Stromal cell of bone marrow (primary cell): ENCODE measurements at regions not wholly inside any gene's neighbourhood (a gene's known extent, or its start where the extent isn't known, plus 50 kb on each side); places are given as distances from the start of the nearest gene placed in this dataset.
A peak's percentile ranks its signal among the peaks of the same experiment; 100 is the strongest.

Source experiments
- DNase-seq: peaks from one replicate; pipeline ENCODE4 v3.0.0-alpha.2; 2012; ENCODE audit warnings: low read depth

DNA sequence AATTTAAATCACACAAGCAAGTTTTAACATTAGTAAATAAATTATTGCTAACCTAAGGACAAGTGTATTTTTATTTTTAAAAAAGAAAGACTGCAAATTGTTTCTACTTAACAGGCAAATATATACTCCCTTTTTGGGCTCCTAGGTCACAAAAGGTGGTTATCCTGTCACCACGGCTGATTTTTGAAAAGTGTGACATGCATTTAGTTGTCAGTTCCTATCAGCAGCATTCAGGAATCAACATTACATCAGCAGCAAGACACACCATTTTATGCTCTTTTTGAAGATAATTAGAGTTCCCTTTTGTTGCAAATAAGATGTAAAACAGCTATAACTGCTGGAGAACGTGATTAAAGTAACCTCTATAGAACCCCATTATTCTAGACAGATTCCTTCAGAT is 357.5 kb upstream of the TMCO5A start:
- DNase-seq: no peak

DNA sequence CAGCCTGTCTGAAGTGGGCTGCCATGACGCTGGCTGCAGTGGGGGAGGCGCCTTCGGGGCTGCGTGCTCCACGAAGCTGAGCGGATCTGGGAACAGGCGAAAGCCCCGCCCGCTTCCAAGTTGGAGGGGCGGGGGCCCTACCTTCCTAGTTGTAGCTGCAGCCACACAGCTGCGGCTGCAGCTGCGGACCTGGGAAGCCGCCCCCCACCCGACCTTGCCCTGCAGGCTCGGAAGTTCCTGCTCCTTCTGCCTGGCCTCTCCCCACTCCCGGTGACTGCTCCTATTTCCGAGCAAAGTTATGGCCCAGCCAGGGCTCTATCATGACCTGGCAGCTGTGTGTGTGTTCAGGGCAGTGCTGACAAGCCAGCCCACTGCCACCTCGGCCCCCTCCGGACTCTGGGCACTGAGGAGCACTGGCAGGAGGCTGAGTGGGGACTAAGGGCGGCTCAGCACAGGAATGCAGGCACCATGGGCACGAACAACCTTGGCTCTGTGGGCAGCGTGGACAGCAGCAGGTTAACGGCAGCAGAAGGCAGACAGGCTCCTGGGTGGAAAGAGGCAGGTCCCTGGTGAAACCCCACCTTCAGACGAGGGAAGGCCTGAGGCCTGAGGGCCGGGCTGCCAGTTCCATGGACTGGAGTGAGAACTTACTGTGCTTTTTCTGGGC is 352.4 kb upstream of the TMCO5A start:
- DNase-seq: no peak

DNA sequence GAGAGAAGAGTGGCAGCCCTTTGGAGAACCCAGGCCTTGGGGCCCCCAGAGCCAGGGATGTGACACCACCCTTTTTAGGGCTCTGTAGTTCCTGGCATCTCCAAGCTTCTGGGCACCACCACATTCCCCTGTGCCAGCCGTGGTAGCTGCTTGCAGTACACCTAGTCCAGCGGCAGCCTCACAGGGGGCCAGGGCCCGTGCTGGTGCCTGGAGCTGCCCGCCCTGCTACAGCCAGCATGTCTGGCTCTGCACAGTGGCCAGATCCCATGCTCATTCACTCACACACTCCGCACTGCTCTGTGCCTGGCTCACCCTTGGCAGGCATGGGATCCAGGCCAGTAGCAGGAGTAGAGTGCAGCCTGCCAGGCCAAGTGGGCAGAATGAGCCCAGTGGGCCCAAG is 351.6 kb upstream of the TMCO5A start:
- no peak for DNase-seq

DNA sequence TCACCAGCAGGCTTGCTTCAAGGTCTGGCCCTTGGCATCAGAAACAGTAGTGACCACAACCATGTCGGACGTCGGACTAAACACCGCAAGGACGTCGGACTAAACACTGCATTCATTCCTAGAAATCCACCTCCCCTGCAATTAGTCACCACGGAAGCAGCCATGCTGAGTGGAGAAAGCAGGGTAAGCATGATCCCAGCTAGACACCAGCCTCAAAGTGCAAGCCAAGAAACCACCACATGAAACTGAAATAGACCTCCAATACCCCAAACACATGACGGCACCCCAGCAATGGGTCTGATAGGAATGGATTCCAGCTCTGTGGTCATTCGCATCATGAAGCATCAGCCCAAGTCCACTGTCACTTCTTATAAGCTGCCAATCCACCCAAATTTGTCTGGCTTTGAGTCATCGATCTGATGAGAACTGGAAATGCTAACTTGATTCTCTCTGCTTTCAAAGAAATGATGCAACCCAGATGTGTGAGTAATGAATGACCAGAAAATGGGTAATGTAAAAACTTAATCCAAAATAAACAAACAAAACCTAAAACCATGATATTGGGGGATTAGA is 348.3 kb upstream of the TMCO5A start:
- DNase-seq: peak; percentile 86

DNA sequence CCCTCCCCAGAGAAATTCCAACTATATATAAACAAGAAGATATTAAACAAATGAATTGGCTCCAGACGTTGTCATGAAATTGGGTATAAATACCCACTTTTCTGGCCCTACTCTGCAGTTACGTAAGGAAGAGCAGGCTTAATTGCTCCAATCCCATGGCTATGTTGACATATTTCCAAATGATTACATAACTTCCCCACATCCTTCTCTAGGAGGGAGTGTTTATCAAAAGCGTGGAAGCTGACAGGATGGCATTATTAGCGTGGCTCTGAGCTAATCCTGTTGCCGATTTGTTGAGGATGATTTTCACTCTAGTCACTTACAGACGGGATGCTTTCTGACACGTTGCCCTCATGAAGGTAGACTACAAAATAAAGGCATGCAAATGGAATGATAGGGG is 347.5 kb upstream of the TMCO5A start:
- DNase-seq: no peak

DNA sequence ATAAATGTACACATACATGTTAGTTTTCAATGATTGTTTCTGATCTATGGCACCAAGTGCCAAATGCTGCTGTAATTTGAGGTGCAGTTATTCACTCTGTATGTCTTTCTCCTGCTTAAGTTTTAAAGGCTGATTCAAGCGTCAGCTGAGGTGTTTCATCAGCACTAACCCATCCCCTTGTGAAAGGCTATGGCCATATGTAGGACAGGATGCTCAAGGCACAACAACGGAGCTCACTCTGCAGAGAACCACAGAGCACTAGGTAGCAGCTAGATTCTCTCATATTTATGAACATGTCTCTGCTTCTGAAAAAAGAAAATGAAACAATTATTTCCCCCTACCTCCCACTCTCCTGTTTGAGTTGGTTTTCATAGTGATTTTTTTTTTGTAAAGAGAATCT is 340.0 kb upstream of the TMCO5A start:
- DNase-seq: no peak

DNA sequence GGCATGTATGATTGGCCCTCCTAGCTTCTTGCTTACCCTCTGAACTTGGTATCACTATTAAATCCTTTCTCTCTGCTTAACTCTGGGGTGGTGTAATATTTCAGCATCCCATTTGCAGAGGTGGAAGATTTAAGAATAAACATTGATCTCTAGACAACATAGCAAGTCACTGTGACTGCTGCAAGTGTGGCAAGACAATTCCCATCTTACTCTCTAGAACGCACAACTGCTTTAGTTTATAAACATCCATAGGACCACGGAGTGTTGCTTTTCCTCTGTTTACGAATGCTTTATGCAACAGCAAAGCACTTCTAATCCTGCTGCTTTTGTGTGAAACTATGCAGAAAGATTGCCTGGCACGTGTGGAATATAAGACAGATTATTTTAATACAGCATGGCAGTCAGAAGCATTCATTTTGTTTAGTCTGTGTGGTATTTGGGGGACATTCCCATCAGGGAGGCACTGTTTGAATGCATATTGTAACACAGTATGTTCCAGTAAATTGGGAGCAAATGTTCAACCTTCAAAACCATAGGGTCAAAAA is 338.9 kb upstream of the TMCO5A start:
- no peak for DNase-seq

DNA sequence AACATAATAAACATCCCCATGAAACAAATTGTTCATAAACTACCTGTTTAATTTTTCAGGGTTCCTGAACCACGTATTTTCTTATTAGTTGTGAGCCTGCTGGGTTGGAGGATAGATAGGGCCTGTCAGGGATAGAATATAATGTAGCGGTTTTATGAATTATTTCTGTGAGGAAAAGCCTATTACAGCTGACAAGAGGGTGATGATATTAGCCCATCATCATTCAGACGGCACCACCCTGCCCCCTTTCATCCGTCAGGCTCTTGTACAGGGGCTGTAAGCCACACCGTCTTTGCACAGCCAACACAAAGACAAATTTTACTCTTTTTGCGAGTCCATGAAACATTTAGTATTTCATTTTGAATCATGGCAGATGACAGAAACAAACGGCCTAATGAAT is 335.3 kb upstream of the TMCO5A start:
- DNase-seq: no peak

DNA sequence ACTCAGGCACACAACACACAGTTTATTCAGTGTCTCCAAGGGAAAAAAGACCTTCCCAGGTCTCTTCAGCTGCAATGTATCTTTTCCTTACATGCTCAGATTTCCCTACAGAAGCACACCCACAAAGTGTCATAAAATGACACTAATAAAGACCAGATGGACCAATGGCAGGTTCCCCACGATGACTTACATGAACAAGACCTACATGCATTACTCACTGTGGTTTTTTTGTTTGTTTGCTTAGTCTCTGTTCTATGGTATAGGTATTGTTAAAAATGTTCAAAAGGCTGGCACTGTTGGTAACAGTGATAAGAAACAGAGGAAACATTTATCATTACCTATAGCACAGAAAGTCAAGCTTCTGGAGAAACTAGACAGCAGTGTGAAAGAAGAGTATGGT is 318.2 kb upstream of the TMCO5A start:
- DNase-seq: no peak

DNA sequence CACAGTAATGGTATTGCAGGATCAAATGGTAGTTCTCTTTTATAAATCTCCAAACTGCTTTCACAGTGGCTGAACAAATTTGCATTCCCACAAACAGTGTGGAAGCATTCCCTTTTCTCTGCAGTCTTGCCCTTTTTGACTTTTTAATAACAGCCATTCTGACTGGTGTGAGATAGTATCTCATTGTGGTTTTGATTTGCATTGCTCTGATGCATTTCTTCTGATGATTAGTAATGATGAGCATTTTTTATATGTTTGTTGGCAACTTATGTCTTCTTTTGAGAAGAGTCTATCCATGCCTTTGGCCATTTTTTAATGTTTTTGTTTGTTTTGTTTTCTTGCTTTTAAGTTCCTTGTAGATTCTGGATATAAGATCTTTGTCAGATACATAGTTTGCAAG is 316.1 kb upstream of the TMCO5A start:
- DNase-seq: no peak

DNA sequence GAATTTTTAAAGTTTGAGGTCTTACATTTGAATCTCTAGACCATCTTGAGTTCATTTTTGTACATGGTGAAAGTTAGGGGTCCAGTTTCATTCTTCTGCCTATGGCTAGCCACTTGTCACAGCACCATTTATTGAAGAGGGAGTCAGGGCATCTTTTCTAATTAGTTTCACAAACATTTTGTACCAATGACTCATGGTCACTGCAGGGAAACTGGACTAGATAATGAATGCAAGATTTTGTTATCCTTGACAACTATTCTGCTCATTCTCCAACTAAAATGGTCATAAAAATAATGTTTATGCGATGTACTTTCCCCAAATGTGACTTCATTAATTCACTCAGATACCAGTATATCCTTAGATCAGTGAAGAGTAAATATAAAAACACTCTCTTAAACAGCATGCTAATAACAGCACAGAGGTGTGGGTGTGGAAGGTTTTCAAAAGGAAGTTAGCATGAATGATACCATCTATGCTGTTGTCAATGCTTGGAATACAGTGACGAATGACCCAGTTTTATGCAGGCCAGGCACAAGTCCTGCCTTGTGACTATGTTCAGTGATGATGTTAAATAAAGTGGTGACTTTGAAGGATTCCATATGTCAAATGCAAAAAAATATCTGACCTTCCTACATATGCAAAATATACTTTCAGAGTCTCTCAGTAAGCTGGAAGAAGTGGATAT is 314.9 kb upstream of the TMCO5A start:
- no peak for DNase-seq

DNA sequence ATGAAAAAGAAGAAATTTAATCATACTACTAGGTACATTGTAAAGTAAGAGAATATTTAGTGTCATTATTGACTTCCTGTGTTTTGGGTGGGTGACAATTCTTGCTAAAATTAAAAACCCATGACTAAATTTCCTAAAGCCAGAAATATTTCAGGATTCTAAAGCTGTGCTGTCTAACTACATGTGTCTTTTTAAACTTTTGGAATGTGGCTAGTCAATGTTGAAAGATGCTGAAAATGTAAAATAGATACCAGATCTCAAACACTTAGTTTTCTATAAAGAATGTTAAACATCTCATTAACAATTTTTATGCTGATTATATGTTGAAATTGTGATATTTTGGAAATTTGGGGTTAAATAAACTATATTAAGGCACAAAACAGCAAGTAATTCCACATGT is 308.9 kb upstream of the TMCO5A start:
- DNase-seq: no peak

DNA sequence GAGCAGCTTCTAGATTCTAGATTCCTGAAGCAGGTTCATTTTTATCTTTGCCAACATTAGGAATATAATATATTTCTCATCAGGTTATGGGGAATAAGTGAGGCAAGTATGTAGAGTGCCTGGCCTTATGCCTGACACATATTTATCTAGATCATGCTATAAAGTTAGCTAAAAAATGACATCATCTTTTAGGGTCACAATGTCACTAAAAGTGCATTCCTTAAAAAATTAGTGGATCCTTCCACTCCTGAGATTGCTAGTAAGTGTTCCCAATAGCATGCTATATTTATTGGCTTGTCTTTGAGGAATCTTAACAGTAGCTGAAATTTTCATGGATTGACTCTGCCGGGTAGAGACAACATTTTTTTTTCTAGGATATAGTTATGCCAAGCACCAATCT is 305.9 kb upstream of the TMCO5A start:
- DNase-seq: no peak

DNA sequence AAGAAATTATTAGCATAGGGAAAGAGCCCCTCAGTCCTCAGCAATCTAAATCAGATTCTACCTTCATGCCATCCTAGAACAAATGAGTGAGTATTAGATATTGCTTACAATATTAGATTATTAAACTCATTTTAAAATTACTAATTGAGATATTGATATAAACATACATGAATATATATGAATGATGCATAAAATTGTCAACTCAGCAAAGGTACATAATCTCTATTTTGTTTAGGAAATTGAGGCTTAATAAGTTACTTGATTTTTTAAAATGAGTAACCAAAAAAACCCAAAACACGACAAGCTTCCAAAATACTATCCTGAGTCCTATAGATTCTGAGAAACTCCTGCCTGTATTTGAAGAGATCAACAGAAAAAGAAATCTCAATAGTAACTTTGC is 297.7 kb upstream of the TMCO5A start:
- DNase-seq: no peak

DNA sequence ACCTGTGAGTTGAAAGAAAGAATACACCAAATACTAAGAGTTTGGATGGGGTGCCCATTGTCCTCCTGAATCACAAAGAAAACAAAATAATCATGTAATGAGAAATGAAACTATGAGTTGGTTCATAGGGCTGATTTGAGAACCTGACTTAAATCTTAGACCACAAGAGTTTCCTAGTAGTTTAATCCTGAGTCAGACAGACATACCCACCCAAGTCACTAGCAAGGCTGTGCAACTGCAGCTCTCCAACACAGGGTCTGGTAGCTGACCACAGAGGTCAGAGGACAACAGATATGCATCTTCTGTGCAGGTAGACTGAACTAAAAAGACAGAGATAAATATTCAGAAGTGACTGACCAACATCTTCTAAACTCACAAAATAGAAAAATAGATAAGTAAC is 296.3 kb upstream of the TMCO5A start:
- peak; percentile 9 for DNase-seq

DNA sequence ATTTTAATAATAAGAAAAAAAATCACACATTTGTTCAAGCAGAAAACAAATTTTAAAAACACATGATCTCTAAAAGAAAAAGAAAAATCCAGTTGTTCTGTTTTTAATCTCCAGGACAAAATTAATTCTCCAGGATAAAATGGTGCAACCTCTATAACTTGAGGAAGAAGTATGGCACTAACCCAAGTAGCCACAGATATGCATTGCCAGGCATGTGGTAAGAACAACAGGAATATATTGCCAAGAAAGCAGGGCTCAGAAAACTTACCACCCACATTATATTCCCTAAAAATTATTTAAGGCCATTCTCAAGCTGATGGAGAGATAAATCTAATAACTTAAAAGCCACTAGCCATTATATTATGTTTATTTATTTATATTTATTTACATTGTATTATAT is 295.7 kb upstream of the TMCO5A start:
- DNase-seq: no peak

DNA sequence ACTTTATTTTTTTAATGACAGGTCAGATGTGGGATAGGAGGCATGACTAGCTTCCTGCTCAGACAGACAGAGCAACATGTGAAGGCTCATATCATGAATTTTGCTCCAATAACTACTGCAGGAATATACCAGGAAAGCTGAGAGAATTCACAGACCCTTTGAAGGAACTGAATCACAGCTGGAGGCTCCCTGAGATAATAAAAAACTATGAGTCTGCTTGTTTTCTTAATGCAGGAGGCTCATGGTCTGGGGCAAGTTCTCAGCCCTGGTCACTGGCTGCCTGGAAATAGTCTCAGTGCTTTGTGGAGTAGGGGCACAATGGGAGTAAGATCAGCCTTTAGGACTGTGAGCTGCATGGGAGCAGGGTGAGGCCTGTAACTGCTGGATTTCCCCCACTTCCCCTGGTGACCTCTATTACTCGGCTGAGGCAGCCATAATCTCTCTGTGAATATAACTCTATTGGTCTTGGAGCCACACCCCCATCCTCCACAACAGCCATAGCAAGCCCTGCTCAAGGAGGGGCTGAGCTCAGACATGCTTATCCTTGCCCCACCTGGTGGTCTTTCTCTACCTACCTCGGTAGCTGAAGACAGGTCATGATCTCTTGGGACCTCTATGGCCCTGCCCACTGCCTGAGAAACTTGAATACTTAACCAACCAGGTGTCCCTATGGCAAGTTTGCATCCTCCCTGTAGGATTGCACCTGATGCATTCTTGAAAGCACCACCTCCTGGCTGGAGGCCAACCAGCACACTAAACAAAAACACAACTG is 281.6 kb upstream of the TMCO5A start:
- DNase-seq: no peak

DNA sequence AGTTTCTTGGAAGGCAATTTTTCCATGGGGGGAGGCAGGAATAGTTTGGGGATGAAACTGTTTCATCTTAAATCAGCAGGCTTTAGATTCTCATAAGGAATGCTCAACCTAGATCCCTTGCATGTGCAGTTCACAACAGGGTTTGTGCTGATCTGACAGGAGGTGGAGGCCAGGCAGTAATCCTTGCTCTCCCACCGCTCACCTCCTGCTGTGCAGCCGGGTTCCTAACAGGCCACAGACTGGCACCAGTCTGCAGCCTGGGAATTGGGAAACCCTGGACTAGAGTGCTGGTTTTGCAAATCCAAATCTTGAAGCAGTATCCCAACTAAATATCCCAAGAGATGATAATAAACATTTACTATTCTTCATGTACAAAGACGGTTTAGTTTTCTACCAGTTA is 256.3 kb upstream of the TMCO5A start:
- no peak for DNase-seq

DNA sequence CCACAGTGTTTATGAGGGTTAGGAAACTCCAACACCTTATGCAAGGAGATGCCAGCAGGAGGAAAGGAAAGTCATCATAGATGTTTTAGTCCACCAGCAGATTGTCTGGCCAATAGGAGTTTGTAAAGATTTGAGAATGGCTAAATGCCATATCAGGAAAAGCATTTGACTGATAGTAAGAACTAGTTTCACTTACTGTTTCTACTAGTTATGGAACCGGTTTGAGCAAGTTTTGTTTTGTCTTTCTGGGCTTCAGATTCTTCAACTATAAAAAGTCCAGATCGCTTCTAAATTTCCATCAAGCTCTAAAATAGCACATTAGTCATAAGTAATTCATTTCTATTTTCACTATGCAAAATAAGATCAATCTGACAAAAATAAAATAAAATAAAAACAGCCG is 254.8 kb upstream of the TMCO5A start:
- DNase-seq: no peak

DNA sequence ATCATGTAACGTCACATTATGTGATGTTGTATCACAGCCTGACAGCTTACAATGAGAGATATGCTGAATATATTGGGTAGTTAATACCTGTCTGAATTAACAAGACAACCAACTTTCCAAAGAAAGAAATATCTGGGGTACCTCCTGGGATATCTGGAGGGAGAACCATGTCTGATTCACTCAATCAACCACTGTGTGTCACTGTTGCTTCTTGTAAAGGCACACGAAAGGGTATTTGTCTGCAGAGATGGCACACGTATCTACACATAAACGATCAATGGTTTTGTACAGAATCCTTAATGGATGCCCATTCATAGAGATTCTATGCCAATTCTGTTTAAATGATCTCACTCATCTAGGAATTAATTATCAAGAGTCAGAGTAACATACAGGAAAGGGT is 252.1 kb upstream of the TMCO5A start:
- no peak for DNase-seq

DNA sequence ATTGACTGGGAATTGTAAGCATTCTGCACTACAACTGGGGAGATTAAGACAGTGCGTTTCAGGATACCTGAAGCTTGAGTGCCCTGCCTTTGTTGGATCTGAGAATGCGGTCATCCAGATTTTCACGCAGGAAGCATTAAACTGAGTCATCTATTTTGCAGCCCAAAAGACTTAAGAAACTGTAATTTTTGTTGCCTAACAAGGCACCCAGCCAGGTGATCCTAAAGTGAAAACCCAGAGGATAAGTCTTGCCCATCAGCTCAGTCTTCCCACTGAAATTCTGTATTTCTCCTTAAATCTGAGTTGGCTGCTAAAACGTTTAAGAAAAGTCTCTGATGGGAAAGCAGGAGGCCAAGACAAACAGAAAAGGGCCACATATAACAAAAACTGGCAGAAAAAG is 242.5 kb upstream of the TMCO5A start:
- peak; percentile 11 for DNase-seq

DNA sequence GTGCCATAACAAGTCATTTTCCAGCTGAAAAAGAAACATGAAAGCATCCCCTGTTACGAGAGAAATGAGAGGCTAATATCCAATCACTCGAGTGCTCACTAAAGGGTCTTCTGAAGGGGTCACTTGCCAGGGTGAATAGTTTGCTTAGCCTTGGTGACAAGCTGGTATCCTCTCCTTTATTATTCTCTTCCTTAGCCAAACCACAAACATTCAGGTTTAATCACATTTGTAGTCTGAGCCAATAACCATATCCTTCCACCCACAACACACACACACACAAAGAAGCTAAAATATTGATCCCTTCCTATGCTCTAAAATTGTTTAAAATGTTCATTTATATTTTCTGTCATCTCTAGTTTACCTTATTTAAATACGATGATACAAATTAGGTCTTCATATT is 240.5 kb upstream of the TMCO5A start:
- no peak for DNase-seq

DNA sequence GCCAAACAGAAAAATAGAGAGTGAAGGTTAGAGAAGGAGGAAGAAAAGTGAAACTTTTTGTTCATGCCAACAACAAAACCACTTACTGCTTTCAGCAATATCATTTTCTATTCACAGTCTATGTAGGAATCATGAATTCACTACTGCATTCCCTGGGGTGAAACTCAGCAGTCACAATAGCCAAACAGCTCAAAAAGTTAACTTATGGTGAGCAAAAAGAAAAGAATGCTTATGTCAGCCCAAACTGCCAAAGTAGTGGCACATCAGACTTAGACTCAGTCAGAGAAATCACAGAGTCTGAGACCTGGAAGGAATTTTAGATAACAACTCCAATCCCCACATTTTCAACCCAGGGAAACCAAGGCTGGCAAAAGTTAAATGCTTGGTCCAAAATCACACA is 238.7 kb upstream of the TMCO5A start:
- DNase-seq: peak; percentile 33
